Right ventricle myocardium superior (tissue), 1 donor: ENCODE measurements at regions not wholly inside any gene's neighbourhood (a gene's known extent, or its start where the extent isn't known, plus 50 kb on each side); places are given as distances from the start of the nearest gene placed in this dataset.
"Not testable (repeated sequence)": the region's sequence is repeated elsewhere in the genome, so short reads cannot be mapped to it uniquely, and the experiment has no call there.

Experiments used
- ATAC-seq: fragments of 200-7000 bp; cut with Tn5 transposase; one replicate; pipeline ENCODE4 v1.9.1; 2020; ENCODE audit warnings: mild to moderate bottlenecking; ENCODE audit not compliant: poor library complexity
- DNase-seq: peaks from one replicate; pipeline ENCODE4 v3.0.0-alpha.2; 2020
- intact Hi-C: fragments of 100-400 bp; cut with DNase I; formaldehyde crosslinking; loops from one replicate; pipeline ENCODE4 v1.11.2; 2022
- donor health status: DM: no; HTN: yes; CAD: no; lungs with severe emphysema.

DNA sequence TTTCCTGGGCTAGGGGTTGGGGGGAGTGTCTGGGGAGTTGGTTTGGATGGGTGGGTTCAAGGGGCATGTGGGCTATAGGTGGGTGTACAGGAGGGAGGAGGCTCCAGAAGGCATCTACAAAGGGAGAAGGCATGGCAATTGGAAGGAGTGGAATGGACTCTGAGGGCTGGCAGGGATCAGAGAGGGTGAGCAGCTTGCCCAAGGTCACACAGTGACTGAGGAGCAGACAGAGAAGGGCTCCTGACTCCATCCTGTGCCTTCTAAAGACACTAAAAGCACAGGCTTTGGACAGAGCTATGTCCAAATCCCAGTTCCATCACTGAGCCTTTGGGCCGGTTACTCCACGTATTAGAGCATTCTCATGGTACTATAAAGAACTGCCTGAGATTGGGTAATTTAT lies 151.8 kb downstream of the PTPRU start:
- ATAC-seq (no peak), DNase-seq (no peak)
- intact Hi-C loops: no loop called here

DNA sequence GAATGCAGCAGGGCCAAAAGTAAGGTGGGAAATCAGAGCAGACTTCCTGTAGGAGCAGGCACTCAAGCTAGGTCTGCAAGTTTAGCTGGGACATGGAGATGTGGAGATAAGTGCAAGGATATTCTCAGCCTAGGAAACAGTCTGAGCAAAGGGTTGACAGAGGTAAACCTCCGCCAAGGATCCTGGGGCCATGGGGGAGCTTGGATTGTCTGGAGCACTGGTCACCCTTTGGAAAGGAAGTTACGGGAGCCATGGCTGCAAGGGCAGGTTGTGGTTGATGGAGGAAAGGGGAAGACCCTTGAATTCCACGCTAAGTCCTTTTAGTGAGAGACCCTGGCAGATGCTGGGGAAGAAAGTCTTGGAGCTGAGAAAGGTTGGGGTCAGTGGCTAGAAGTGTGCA lies 150.9 kb downstream of the PTPRU start:
- no peak for ATAC-seq
- intact Hi-C loops: no loop called here
- DNase-seq: no peak

DNA sequence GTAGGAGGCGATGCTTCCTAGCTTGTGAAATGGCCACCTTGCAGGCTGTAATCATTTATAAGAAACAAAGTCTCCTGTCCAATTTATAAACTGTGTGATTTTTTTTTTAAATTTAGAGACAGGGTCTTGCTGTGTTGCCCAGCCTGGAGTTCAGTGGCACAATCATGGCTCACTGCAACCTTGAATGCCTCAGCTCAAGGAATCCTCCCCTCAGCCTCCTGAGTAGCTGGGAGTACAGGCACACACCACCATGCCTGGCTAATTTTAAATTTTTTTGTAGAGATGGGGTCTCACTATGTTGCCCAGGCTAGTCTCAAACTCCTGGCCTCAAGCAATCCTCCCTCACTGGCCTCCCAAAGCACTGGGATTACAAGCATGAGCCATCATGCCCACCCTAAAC lies 150.1 kb downstream of the PTPRU start:
- intact Hi-C loops, ATAC-seq, DNase-seq: not testable (repeated sequence)

GRCh38 chr1:29385966-29386365 lies 149.6 kb downstream of the PTPRU start:
- DNase-seq: no peak
- intact Hi-C loops: no loop called here
- no peak for ATAC-seq

DNA sequence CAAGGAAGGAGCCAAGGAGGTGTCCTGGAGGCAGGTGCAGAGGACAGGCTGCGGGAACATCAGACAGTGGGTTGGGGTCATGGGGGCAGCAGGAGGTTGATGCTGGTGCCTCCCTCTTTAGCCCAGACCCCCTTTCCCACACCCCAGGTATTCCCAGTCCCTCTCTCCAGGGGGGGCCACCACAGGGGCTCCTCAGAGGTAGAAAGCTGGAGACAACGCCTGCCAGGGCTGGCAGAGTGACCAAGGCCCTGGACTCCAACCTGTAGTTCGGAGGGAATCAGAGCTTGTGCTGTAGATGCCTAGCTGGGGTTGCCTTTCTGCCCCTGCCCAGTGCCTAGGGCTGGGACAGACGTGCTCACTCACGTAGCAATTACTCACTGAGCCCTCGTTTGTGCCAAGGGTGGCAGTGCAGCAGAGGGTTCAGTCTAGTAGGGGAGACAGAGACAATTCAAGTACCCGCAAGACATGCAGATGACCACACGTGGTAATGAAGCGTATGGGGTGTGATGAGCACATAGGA lies 148.2 kb downstream of the PTPRU start:
- DNase-seq: no peak
- intact Hi-C loops: no loop called here
- ATAC-seq: no peak

DNA sequence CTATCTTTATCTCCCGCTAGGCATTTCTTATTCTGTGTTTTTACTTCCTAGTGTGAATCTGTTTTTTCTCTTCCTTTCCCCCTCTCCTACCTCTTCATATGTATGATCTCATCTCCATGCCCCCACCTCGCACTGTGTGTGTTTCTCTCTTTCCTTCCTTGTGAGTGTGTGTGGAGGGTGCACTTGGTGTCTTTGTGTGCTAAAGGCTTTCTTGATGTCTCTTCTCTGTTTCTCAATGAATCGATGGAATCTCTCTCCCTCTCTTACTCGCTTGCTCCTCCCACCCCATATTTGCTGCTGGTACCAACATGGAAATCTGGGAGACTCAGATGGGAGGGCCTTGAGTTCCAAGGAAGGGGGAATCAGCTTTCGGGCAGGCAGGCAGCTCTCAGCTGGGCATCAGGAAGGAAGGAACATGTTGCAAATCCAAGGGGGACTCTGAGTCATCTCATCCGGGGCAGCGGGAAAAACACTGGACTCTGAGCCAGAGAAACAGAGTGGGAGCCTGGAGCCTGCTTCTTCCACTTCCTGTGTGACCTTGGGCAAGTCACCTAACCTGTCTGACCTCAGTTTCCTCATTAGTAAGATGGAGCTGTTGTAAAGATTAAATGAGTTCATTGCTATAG lies 147.5 kb downstream of the PTPRU start:
- DNase-seq: no peak
- intact Hi-C loops: no loop called here
- ATAC-seq: no peak

DNA sequence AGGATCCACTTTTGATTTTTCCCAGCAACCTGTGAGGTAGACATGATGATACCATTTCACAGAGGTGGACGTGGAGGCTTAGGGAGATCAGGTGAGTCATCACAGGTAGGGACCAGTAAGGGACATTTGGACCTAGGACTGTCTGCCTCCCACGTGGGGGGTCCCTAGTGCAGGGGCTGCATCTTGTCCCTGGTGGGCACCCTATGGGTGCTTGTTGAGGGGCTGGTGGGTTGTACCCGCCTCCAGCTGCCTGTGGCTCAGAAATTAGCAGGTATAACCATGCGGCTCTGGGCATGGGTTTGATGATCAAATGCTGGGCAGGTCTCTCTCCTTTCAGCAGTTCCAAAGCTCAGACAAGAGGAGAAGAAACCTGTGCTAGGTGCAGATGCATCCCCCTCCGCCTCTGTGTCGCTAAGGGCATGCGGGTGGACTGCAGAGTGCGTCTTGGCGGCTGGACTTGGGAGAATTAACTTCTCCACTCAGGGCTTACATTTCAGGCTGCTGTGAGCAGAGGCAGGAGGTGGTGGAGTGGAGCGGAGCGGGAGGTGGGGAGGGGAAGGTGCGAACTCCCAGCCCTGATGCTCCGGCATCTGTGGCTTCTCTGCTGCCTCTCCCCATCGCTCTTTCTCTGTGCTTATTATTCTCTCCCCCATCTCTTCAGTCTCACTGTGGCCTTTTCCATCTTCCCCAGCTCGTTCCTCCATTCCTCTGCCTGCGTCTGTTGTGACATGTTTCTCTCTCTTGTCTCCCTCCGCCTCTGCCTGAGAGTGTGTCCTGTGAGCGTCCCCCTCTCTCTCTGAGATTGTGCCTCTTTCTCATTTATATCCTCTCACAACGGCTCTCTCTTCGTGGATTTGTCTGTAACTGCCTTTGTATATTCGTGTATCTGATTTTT lies 146.8 kb downstream of the PTPRU start:
- ATAC-seq (no peak), DNase-seq (no peak)
- intact Hi-C loops: no loop called here

DNA sequence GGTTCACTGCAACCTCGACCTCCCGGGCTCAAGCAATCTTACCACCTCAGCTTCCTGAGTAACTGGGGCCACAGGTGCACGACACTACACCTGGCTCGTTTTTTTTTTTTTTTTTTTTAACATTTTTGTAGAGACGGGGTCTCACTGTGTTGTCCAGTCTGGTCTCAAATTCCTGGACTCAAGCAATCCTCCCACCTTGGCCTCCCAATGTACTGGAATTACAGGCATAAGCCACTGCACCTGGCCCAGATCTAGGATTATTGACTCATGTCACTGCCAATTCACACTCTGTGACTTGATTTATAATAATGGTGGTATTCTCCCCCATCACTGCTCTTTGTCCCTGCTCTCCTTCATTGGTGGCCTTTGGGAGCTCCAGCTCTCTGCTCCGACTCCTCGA lies 145.1 kb downstream of the PTPRU start:
- intact Hi-C loops: no loop called here
- DNase-seq (no peak), ATAC-seq (no peak)

DNA sequence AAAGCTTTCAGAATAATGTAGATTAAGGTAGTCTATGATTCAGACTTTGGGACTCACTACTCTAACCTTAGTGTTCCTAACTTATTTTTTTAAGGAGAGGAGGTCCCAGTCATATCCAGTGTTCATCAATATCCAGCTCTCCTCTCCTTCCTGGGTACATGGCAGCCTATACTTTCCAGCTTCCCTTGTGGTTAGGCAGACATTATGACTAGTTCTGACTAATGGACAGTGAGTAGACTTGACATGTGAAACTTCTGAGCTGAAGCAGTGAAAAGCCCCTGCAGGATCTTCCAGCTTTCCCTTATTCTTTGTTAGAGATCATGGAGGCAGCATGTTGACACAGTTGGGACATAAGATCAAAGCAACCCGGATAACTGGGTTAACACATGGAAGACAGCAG lies 144.2 kb downstream of the PTPRU start:
- intact Hi-C loops: no loop called here
- DNase-seq (no peak), ATAC-seq (no peak)

GRCh38 chr1:29379443-29380073 lies 143.2 kb downstream of the PTPRU start:
- no peak for DNase-seq
- no peak for ATAC-seq
- intact Hi-C loops: no loop called here
